GM19467 (cell line): ENCODE measurements at regions not wholly inside any gene's neighbourhood (a gene's known extent, or its start where the extent isn't known, plus 50 kb on each side); places are given as distances from the start of the nearest gene placed in this dataset.
A peak's percentile ranks its signal among the peaks of the same experiment; 100 is the strongest.

Experiments
- ATAC-seq: cut with Tn5 transposase; IDR thresholded peaks from one replicate; pipeline ENCODE4 v1.9.1; 2021; ENCODE audit warnings: mild to moderate bottlenecking, moderate library complexity; ENCODE audit not compliant: unreplicated experiment

DNA sequence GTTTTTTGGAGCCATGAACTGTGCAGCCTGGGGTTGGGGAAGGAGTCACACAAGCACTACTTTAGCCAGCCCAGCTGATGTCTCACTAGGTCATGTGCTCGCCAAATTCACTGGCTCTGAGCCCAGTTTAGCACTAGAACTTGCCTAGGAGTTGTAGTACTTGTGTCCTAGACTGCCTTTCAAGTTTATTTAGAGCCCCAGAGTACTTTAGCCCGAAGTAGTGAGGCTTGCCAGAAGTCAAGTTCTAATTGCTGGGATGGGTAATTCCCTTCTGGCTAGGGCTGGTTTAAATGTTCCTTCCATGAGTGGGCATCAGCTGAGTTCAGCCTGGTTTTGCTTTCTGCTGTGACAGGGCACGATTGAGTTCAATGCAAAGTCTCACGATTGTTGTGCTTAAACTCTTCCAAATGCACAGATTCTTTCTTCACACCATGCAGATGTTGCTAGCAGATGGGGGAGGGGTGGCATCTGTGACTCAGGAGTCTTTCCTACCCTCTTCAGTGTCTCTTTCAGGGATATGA, 228.2 kb upstream of the ZPLD1 start:
- no peak for ATAC-seq

DNA sequence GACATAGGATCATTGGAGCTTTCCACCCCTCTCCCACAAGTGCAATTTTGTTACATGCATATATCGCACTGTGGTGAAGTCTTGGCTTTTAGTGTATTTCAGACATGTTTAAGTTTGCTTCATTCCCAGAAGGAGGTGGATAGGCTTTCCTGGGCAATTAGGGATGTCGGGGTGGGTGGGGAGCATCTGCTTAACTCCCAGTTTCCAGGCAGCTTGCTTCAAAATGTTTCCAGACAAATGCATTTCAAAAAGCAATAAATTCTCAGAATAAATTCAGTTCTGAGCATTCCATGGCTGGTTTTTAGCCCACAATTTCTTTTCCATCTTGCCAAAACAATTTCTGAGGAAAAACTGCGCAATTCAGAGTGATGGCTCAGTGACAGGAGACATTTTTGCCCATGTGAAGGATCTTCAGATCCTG, 227.7 kb upstream of the ZPLD1 start:
- ATAC-seq, result no peak

DNA sequence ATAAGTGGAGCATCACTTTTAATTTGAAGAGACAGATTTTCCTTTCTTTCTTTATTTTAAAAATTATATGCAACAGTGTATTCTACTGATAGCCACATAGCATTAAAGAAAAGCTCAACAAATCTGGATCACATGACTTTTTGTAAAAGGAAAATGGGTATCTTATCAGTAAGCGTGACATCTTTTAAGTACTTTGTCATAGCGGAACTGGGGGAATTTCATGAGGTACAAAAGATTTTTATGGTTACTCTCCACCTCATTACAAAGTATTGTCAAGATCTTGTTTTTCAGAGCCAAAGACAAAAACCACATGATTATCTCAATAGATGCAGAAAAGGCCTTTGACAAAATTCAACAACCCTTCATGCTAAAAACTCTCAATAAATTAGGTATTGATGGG, 219.6 kb upstream of the ZPLD1 start:
- no peak for ATAC-seq

DNA sequence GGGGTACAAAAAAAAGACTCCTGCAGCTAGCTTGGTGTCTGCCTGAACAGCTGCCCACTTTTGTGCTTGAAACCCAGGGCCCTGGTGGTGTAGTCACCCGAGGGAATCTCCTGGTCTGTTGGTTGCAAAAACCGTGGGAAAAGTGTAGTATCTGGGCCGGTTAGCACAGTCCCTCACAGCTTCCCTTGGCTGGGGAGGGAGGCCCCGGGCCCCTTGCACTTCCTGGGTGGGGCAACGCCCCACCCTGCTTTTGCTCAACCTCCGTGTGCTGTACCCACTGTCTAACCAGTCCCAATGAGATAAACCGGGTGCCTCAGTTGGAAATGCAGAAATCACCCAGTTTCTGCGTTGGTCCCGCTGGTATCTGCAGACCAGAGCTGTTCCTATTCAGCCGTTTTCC, 211.7 kb upstream of the ZPLD1 start:
- ATAC-seq, result no peak

DNA sequence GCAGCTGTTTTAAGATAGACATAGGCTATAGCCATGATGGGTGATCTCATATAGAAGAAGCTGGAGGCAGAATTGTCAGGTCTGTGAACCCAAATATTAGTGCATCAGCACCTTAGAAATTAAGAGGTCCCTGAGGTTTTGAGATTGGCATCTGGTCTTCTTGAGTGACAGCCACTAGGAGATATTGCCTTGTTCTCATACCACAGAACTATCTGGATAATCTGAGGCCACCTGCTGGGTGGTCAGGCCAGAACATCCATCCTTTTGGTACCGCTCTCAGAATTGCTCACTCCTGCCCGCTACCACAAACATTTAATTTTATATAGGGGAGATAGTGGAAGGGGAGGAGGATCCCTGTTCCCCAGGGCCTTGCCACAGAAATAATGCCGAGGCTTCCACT, 210.6 kb upstream of the ZPLD1 start:
- ATAC-seq, result peak; percentile 62

DNA sequence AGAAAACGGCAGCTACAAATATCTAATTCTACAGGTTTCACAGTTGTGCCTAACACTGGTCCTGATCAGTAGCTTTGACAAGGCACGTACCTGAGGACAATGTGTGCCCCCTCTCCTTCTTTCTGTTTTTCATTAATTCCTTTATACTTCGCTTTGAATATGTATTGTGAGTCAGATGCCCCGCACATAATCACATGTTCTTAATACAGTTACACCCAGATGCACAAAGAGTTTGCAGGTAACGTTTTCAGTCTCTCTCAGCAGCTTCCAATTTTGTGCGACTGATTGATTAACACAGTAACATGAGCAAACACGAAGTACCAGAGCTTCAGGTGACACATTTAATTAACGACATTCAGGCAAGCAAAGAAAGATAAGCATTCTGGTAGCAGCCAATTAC, 209.8 kb upstream of the ZPLD1 start:
- ATAC-seq, result no peak

DNA sequence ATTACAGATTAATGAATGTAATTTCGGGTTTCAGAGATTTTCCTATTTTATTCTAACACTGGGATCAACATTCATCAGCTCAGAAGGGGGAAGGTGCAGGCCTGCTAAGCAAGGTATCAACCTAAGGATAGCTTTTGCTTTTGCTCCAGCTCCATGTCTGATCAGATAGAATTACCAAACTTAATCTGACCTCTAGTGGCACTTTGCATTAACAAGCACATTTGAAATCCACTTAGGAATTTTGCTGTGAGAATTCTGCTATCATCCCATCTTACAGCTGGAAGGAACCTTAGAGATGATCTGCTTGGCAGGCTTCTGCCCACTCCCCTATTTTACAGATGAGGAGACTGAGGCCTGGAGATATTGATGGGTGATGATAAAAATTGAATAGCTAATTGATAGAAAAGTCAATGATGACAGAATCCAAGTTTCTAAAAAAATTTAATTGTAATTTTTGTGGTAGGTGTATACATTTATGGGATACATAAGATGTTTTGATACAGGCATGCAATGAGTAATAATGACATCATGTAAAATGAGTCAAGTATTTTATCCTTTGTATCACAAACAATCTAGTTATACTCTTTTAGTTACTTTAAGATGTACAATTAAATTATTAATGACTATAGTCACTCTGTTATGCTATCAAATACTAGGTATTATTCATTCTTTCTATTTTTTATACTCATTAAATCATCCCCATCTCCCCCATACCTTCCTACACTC, 209.2 kb upstream of the ZPLD1 start:
- ATAC-seq, result no peak

DNA sequence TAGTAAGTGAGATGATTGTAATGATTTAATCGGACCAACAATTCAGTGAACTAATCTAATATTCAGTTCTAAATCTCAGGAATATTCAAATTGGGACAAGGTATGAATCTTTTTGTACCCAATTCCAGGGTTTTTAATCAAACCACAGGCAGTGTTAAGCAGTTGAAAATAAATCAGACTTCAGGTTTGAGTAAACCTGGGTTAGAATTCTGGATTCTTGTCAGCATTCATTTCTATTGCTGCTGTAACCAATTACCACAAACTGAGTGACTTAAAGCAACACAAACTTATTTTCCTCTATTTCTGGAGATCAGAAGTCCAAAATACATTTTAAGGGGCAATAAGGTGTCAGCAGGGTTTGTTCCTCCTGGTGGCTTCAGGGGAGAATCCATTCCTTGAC, 208.4 kb upstream of the ZPLD1 start:
- no peak for ATAC-seq

DNA sequence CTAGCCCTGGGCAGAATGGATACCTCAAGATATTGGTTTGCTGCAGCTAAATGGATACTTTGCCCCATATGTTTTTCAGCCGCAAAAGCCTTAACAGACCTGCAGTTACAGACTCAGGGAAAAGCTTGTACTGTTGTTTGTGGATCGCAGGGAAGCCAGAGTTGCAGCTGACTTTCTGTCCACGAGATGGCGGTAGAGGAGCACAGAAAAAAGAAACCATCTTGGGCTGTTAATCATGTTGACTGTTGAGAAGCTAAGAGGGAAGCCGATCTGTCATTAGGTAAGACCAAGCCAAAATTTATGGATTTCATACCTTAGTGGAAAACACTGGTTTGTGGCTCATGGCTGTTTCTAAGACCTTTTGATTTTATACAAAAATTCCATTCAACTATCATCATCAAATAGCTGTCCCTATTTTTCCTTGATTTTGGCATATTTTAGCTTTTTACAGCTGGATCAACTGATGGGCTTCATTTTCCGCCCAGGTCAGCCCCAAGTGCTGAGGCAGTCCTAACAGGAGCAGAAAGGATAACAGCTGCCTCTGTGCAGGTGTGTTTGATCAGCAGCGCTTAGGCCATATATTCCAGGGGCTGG, 205.7 kb upstream of the ZPLD1 start:
- no peak for ATAC-seq

DNA sequence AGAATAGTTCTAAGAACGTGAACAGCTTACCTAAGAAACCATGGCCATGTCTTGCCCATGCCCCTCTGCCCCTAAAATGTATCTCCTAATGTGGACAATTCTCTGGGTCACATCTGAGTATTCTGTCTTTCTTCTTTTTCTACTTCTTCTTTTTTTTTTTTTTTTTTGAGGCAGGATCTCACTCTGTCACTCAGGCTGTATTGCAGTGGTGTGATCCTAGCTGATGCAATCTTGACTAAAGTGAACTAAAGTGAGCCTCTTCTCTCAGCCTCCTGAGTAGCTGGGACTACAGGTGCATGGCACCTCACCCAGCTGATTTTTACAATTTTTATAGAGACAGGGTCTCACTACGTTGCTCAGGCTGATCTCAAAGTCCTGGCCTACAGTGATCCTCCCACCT, 204.8 kb upstream of the ZPLD1 start:
- ATAC-seq, result no peak

DNA sequence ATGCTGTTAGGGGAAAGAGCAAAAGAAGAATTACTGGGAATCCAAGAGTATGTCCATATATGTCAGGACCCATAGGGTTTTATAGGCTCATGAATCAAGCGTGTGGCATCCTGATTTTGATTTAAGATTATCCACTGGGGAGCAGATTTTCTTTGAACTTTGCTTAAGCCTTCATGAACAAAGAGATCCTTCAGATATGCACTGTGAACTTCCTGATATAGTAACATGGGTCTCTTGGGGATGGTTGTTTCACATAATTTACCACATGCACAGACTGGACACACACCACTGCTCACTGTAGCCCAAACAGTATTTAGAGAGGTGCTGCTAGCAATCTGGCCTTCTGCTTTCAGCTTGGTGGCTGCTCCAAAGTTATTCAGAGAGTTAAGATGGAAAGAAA, 200.9 kb upstream of the ZPLD1 start:
- peak; percentile 95 for ATAC-seq

DNA sequence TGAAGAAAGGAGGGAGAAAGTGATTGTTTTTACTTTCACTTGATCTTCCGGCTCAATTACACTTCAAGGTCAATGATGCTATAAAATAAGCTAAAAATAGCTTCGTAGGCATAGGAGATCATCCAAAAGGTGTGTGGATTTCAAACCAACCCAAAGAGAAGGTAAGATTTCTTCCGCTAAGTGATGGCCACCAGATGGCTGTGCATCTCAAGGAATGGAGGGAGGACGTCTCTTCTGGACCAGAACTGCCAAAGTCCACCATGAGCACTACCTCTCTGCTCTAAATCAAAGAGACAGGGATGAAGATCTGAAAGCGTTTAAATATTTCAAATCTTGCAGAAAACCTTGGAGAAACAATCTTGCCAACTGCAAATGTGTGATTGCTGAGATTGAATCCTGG, 199.1 kb upstream of the ZPLD1 start:
- no peak for ATAC-seq

DNA sequence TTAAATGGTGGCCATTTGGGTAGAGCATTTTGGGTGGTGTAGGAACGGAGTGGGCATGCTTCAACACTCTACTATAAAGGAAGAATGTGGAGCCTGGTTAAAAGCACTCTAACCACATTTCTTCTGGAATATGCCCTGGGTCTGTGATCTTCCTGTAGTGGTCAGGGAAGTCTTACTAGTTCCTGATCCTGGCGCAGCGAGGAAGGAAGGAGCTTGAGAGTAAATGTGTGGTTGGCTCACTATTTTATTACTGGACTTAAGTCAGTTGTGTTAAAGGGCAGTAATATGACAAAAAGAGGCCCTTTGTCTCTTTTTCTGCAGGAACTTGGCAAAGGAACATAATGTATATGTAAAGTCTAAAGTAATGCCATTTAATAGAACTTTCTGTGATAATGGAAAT, 197.6 kb upstream of the ZPLD1 start:
- ATAC-seq, result no peak

DNA sequence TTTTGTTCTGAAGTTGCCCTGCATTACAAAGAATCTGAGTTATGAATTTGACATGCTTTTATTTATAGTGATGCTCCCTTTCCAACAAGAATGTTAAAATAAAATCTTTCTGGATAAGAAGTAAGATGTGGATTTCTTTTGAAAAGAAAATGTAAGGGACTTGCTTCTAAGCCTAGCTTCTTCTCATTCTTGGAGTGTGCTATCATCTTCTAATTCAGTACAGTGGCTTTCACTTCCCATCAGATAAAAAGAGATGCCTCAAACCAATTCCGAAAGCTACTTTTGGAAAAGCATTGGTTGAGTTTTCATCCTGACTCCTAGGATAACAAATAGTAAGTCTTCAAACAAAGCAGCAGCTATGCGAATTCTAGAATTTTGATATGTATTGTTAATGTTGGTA, 197.0 kb upstream of the ZPLD1 start:
- no peak for ATAC-seq

DNA sequence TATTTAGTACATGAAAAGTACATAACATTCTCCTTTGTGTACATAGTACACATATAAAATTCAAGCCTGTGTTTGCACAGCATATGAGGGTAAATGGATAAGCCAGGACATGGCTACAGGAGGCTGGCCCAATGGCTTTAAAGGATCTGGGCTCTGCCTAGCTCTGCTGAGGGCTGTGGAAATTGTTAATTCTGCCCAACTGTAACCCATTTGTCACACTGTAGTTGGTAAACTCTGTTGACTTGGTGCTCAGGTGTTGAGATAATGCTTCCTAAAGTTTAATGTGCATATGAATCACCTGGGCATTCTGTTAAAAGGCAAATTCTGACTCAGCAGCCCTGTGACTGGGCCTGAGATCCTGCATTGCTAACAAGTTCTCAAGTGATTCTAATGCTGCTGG, 196.5 kb upstream of the ZPLD1 start:
- no peak for ATAC-seq

DNA sequence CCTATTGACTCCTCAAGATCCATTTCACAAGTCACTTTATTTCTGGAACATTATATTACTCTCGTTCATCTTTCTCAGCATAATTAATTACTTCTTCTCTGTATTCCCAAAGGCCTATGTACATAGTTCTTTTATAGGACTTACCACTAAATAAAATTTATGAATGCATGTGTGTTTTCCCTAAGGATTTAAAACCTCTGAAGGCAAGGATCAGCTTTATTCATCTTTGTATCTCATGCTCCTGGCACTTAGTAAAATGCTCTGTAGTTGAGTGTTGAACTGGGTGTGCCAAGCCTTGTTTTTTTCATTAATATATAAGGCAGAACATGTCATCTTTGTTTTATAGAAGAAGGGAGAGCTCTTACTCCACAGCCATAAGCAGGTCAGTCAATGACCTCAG, 194.1 kb upstream of the ZPLD1 start:
- ATAC-seq, result no peak

DNA sequence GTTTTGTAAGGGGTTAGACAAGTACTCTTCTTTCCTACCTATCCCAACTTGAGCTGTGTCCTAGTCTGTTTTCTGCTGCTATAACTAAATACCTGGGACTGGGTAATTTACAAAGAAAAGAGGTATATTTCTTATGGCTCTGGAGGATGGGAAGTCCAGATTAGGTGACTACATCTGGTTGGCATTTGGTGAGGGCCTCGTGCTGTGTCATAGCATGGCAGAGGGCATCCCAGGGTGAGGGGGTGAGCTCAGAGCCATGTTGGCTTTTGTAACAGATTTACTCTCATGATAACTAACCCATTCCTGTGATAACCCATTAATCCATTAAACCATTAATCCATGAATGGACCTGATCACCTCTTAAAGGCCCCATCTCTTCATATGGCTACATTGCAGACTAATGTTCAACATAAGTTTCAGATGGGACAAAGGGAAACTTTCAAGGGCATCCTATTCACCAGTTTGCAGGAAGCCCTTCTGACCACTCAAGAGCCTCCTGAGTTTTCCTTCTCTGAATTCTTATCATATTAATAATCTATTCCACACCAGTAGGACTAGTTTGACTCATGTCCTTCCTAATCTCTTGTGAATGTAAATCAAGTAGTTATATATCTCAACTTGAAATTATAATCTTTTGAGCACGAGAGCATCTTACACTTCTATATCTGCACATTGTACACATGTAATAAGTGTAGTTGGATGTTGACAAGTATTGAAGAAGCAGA, 185.7 kb upstream of the ZPLD1 start:
- no peak for ATAC-seq

DNA sequence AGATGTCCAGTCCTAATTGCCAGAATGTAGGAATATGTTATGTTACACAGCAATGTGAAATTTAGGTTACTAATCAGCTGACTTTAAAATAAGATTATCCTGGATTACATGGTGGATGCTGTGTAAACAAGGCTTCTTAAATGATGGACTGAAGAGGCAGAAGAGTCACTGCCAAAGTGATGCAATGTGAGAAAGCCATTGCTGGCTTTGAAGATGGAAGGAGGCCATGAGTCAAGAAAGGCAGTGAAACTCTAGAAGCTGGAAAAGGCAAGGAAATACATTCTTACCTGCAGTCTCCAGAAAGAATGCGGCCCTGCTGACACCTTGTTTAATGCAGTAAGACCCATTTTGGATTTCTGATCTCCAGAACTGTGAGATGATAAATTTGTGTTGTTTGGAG, 179.1 kb upstream of the ZPLD1 start:
- ATAC-seq, result no peak

DNA sequence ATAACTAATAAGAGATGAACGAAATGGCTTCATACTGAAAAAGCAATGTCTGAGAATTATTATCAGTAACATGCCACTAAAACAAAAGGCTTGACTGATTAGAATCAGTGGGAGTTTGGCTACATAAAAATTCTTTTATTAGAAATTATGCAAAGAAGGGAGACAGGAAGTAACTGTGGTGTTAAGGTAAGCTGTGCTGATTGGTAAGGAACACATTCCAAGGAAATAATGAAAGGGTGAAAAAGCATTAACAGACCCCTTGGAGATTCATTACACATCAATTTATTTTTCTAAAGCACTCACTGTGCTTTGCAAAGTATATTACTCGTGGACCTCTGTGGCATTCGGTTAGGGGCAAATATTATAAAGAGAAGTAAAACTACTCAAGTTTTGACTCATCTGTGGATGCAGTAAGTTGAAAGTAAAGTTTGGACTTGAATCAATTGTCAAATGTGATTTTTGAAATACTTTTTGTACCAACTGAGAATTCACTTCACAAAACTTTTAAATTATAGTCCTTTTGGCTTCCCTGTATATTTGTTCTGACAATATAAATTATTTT, 176.1 kb upstream of the ZPLD1 start:
- ATAC-seq, result no peak

DNA sequence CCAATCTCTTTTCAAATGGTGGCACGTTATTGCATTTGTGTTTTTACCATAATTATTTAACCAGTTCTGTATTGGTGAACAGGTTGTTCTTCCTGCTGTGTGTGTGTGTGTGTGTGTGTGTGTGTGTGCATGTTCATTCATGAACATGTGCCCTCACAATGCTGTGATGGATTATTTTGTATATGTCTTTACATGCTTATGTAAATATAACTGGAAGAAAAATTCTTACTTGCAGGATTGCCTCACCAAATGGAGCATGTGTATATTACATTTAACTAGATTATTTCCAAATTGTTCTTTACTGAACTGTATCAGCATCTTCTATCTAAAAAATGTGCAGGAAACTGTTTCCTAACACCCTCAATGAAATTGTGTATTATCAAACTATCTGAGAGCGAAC, 175.2 kb upstream of the ZPLD1 start:
- no peak for ATAC-seq

DNA sequence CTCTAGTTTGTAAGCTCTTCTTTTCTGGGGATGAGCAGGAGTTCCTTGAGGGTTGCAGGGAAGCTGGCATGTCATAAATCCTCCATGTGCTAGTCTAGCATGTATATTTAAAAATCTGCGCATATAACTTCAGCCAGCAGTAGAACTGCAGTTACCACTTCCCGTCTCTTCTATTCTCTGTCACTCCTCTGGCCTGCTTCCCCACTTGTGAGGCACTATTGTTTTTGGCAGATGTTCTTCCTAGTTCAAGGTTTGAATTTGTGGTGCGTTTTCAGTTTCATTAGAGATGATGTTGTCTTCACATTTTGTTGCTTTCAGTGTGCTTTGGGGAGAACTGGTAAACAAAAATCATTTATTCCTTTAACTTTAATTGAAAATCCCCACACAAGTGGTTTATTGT, 169.1 kb upstream of the ZPLD1 start:
- no peak for ATAC-seq

DNA sequence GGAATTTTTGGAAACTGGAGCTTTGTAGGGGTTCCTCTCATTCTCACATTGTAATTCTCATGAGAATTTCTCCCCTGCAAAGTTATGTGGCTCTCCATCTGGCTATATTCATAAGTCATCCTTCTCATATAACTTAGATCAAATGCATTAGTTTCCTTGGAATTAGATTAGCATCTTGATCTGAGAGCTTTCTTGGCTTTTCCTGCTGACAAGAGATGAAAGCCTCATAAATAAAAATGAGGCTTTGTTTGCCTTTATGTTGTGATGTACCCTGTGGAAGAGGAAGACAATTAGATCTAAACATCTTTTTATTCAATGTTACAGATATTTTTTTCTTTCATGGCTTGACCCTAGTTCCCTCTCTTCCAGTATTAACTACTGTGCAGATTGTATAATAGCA, 165.4 kb upstream of the ZPLD1 start:
- ATAC-seq, result no peak
